ENCODE measurements at regions not wholly inside any gene's neighbourhood (a gene's known extent, or its start where the extent isn't known, plus 50 kb on each side); places are given as distances from the start of the nearest gene placed in this dataset.

GRCh38 chr3:124438813-124439212, 291.4 kb upstream of the UMPS start:
- WGBS, 3 donors, result 76 to 84% (median 82%) methylated on average over 4 of the region's 4 CpGs
- no peaks in the 10 kb centered on the region for H3K36me3 ChIP-seq
- intact Hi-C loops (cut with DNase I), result no loop called here
- H3K27me3 ChIP-seq, result no peaks in the 10 kb centered on the region
- no peaks in the 10 kb centered on the region for H3K9me3 ChIP-seq
- no peaks in the 10 kb centered on the region for H3K4me1 ChIP-seq (ENCODE audit: insufficient read depth)
- TF ChIP-seq POLR2A (IDR thresholded peaks at IDR 0.05) (no peak), CTCF (IDR thresholded peaks at IDR 0.05) (no peak), EP300 (IDR thresholded peaks at IDR 0.05) (no peak)
- no peak overlapping the region for H3K4me3 ChIP-seq
- DNase-seq, result no peak
- H3K27ac ChIP-seq, result no peak overlapping the region

GRCh38 chr3:124439603-124440002, 290.6 kb upstream of the UMPS start:
- Histone ChIP-seq H3K27ac (no peak overlapping the region), H3K4me1 (ENCODE audit: insufficient read depth) (no peaks in the 10 kb centered on the region), H3K27me3 (no peaks in the 10 kb centered on the region), H3K4me3 (no peak overlapping the region), H3K36me3 (no peaks in the 10 kb centered on the region), H3K9me3 (no peaks in the 10 kb centered on the region)
- 47 to 63% (median 61%) methylated on average over 1 of the region's 1 CpG for WGBS, 3 donors
- TF ChIP-seq EP300 (IDR thresholded peaks at IDR 0.05) (no peak), POLR2A (IDR thresholded peaks at IDR 0.05) (no peak), CTCF (IDR thresholded peaks at IDR 0.05) (no peak)
- intact Hi-C loops (cut with DNase I), result no loop called here
- DNase-seq, result no peak

- 95 to 98% (median 96%) methylated on average over 9 of the region's 9 CpGs for WGBS, 3 donors
- H3K27ac ChIP-seq, result no peak overlapping the region
- H3K36me3 ChIP-seq, result no peaks in the 10 kb centered on the region
- intact Hi-C loops (cut with DNase I), result no loop called here
- H3K4me3 ChIP-seq, result no peak overlapping the region
- H3K27me3 ChIP-seq, result no peaks in the 10 kb centered on the region
- TF ChIP-seq CTCF (IDR thresholded peaks at IDR 0.05), result no peak
- TF ChIP-seq POLR2A (IDR thresholded peaks at IDR 0.05), result no peak
- TF ChIP-seq EP300 (IDR thresholded peaks at IDR 0.05), result no peak
- H3K4me1 ChIP-seq (ENCODE audit: insufficient read depth), result no peaks in the 10 kb centered on the region
- no peaks in the 10 kb centered on the region for H3K9me3 ChIP-seq
- DNase-seq, result no peak
These were observed 288.5 kb upstream of the UMPS start for GRCh38 chr3:124441766-124442165.

GRCh38 chr3:124442463-124442862, 287.8 kb upstream of the UMPS start:
- WGBS, 3 donors, result 86 to 91% (median 89%) methylated on average over 2 of the region's 2 CpGs
- no peaks in the 10 kb centered on the region for H3K4me1 ChIP-seq (ENCODE audit: insufficient read depth)
- H3K9me3 ChIP-seq, result no peaks in the 10 kb centered on the region
- no peak overlapping the region for H3K27ac ChIP-seq
- intact Hi-C loops (cut with DNase I), result no loop called here
- H3K36me3 ChIP-seq, result no peaks in the 10 kb centered on the region
- TF ChIP-seq CTCF (IDR thresholded peaks at IDR 0.05) (no peak), POLR2A (IDR thresholded peaks at IDR 0.05) (no peak), EP300 (IDR thresholded peaks at IDR 0.05) (no peak)
- H3K4me3 ChIP-seq, result no peak overlapping the region
- no peaks in the 10 kb centered on the region for H3K27me3 ChIP-seq
- DNase-seq, result no peak

GRCh38 chr3:124443446-124443845, 286.8 kb upstream of the UMPS start:
- WGBS, 3 donors, result 95 to 100% (median 96%) methylated on average over 1 of the region's 1 CpG
- H3K36me3 ChIP-seq, result no peaks in the 10 kb centered on the region
- no peak for DNase-seq
- H3K9me3 ChIP-seq, result no peaks in the 10 kb centered on the region
- intact Hi-C loops (cut with DNase I), result no loop called here
- TF ChIP-seq POLR2A (IDR thresholded peaks at IDR 0.05) (no peak), CTCF (IDR thresholded peaks at IDR 0.05) (no peak), EP300 (IDR thresholded peaks at IDR 0.05) (no peak)
- no peak overlapping the region for H3K27ac ChIP-seq
- H3K4me3 ChIP-seq, result no peak overlapping the region
- no peaks in the 10 kb centered on the region for H3K4me1 ChIP-seq (ENCODE audit: insufficient read depth)
- H3K27me3 ChIP-seq, result no peaks in the 10 kb centered on the region
